Immature natural killer cell (primary cell): ENCODE measurements at regions not wholly inside any gene's neighbourhood (a gene's known extent, or its start where the extent isn't known, plus 50 kb on each side); places are given as distances from the start of the nearest gene placed in this dataset.
"Not testable (repeated sequence)": the region's sequence is repeated elsewhere in the genome, so short reads cannot be mapped to it uniquely, and the experiment has no call there.

Experiments used
- DNase-seq, 3 donors: peaks; one replicate each; pipeline ENCODE4 v3.0.0; 2022; ENCODE audit warnings: mixed read lengths in 1 of 3
- H3K27ac Mint-ChIP-seq, 6 donors: one replicate each; pipeline ENCODE4 v1.8.0; 2020; ENCODE audit warnings: mixed read lengths in 6 of 6, mild to moderate bottlenecking in 5 of 6, inconsistent platforms in 4 of 6, moderate library complexity in 3 of 6
- H3K27me3 Mint-ChIP-seq, 3 donors: one replicate each; pipeline ENCODE4 v1.8.0; 2020 to 2021; ENCODE audit warnings: low read depth in 3 of 3, mild to moderate bottlenecking in 3 of 3, mixed read lengths in 3 of 3, moderate library complexity in 3 of 3, inconsistent platforms in 1 of 3
- H3K36me3 Mint-ChIP-seq, 3 donors: one replicate each; pipeline ENCODE4 v1.8.0; 2020; ENCODE audit warnings: mixed read lengths in 3 of 3, inconsistent platforms in 2 of 3, mild to moderate bottlenecking in 2 of 3
- H3K4me1 Mint-ChIP-seq, 2 donors: one replicate each; pipeline ENCODE4 v1.8.0; 2020; ENCODE audit warnings: inconsistent platforms in 2 of 2, mild to moderate bottlenecking in 2 of 2, mixed read lengths in 2 of 2, moderate library complexity in 1 of 2
- H3K4me3 Mint-ChIP-seq, 5 donors: one replicate each; pipeline ENCODE4 v1.8.0; 2020; ENCODE audit warnings: mild to moderate bottlenecking in 5 of 5, mixed read lengths in 5 of 5, inconsistent platforms in 3 of 5, moderate library complexity in 3 of 5
- H3K9me3 Mint-ChIP-seq, 6 donors: one replicate each; pipeline ENCODE4 v1.8.0; 2020; ENCODE audit warnings: mild to moderate bottlenecking in 6 of 6, mixed read lengths in 6 of 6, inconsistent platforms in 4 of 6, moderate library complexity in 3 of 6

- no peak overlapping the region for H3K4me3 Mint-ChIP-seq
- H3K9me3 Mint-ChIP-seq = no peaks in the 10 kb centered on the region
- no peak overlapping the region for H3K27ac Mint-ChIP-seq
Observed at GRCh38 chr17:77284023-77284617, 143.4 kb downstream of the SEC14L1 start.

DNA sequence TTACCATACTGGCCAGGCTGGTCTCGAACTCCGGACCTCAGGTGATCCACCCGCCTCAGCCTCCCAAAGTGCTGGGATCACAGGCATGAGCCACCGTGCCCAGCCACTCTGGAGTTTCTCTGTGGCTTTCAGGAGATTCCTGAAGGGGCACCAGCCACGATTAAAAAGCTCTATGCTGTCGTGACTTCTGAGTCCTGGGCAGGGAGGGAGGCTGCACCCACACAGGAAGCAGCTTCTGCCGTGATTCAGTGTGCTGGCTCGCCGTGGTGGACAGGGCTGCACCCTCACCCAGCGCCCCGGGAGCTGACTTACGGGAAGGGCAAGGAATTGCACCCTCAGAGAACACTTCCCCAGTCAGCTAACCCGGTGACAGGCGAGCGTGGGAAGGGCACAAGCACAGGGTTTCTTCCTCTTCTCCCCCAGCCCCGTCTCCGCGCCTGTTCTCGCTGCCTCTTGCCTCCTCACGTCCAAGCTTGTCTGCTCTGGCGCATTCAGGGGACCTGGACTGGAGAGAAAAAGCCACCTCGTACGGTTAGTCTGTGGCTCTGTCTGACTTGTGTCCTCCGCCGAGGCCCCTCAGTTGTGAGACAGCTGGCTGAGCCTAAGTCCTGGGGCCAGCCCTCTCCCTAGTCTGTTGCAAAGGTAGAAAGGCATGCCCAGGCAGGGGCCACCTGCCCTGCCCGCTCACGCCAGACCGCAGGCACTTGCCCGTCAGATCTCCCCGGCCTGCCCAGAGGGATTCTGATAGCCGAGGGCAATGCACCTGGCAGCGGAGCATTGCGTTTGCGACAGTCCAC is 145.0 kb downstream of the SEC14L1 start:
- H3K4me1 Mint-ChIP-seq = peaks cover 9 to 10% of the 10 kb centered on the region in 2 donors
- H3K36me3 Mint-ChIP-seq = no peaks in the 10 kb centered on the region
- DNase-seq = no peak
- H3K27me3 Mint-ChIP-seq = peaks cover 10 to 17% (median 10%) of the 10 kb centered on the region in 3 donors
- no peak overlapping the region for H3K27ac Mint-ChIP-seq
- H3K9me3 Mint-ChIP-seq = no peaks in the 10 kb centered on the region
- no peak overlapping the region for H3K4me3 Mint-ChIP-seq

More at GRCh38 chr17:77284023-77284617, 143.4 kb downstream of the SEC14L1 start:
- Mint-ChIP-seq H3K27me3 (peaks cover 14 to 29% (median 20%) of the 10 kb centered on the region in 3 donors), H3K36me3 (no peaks in the 10 kb centered on the region), H3K4me1 (peaks cover 16 to 18% of the 10 kb centered on the region in 2 donors)
- no peak for DNase-seq

DNA sequence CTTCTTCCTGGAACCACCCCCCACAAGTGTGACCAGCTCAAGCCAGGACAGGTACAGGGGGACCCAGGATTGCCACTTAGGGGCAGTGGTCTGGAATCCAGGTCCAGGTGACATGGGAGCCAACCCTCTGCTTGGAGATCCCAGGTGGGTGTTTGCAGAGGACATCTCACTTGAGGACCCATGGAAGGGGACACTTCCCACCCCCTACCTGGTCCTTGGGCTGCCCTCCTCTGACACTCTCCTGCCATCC is 145.5 kb downstream of the SEC14L1 start:
- H3K27me3 Mint-ChIP-seq = peaks cover 10 to 17% (median 10%) of the 10 kb centered on the region in 3 donors
- H3K36me3 Mint-ChIP-seq = no peaks in the 10 kb centered on the region
- H3K27ac Mint-ChIP-seq = no peak overlapping the region
- no peak overlapping the region for H3K4me3 Mint-ChIP-seq
- no peaks in the 10 kb centered on the region for H3K9me3 Mint-ChIP-seq
- no peak for DNase-seq
- peaks cover 9 to 10% of the 10 kb centered on the region in 2 donors for H3K4me1 Mint-ChIP-seq

DNA sequence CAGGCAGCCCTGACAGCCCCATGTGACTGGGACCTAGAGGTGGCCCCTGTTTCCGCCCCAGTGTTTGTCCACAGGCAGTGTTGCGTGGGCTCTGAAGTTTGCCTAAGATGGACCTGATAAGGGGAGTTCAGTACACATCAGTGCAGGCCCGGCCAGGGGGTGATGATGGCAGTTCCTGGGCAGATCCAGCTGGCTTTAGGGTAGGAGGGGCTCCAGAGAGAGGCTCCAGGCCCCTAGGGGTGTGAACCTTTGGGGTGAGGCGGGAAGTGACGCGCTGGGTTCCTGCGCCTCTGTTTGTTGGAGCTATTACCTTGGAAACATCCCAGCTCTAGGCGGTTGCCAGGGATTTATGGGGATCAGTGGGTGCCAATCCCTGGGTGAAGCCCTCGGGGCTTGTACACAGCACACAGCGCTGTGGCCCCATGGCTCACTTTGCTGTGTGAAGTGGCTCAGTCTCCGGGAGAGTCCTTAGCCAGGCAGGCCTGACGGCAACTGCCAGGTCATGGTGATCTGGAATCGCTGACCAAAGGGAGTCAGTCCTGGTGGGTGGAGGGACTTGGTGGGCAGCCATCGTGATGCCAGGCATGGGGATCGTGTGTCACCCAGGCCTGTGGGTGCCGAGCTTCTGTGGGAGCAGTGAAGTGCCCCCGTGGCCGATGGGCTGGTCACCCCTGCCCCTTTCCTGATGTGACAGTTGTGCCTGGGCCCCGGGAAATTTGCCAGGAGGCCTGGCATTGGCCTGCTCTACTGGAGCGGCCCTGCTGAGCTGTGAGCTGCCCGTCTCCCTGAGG is 146.1 kb downstream of the SEC14L1 start:
- H3K27ac Mint-ChIP-seq = no peak overlapping the region

GRCh38 chr17:77287432-77288068 is 146.8 kb downstream of the SEC14L1 start:
- Mint-ChIP-seq H3K27me3 (peaks cover under 1 to 7% (median 2%) of the 10 kb centered on the region in 3 donors), H3K9me3 (no peaks in the 10 kb centered on the region), H3K36me3 (no peaks in the 10 kb centered on the region), H3K4me3 (no peak overlapping the region), H3K27ac (no peak overlapping the region), H3K4me1 (peaks cover 0 to 2% of the 10 kb centered on the region in 2 donors)
- no peak for DNase-seq

More for the DNA sequence above, 146.1 kb downstream of the SEC14L1 start:
- Mint-ChIP-seq H3K4me1 (peaks cover 7 to 8% of the 10 kb centered on the region in 2 donors), H3K36me3 (no peaks in the 10 kb centered on the region), H3K4me3 (no peak overlapping the region), H3K27me3 (peaks cover 7 to 14% (median 7%) of the 10 kb centered on the region in 3 donors), H3K9me3 (no peaks in the 10 kb centered on the region)
- no peak for DNase-seq

GRCh38 chr17:77288115-77288619 is 147.4 kb downstream of the SEC14L1 start:
- Mint-ChIP-seq H3K36me3 (no peaks in the 10 kb centered on the region), H3K9me3 (no peaks in the 10 kb centered on the region), H3K4me3 (no peak overlapping the region), H3K27ac (no peak overlapping the region), H3K4me1 (peaks cover 0 to 2% of the 10 kb centered on the region in 2 donors), H3K27me3 (peaks cover under 1 to 6% (median 2%) of the 10 kb centered on the region in 3 donors)
- DNase-seq = no peak

DNA sequence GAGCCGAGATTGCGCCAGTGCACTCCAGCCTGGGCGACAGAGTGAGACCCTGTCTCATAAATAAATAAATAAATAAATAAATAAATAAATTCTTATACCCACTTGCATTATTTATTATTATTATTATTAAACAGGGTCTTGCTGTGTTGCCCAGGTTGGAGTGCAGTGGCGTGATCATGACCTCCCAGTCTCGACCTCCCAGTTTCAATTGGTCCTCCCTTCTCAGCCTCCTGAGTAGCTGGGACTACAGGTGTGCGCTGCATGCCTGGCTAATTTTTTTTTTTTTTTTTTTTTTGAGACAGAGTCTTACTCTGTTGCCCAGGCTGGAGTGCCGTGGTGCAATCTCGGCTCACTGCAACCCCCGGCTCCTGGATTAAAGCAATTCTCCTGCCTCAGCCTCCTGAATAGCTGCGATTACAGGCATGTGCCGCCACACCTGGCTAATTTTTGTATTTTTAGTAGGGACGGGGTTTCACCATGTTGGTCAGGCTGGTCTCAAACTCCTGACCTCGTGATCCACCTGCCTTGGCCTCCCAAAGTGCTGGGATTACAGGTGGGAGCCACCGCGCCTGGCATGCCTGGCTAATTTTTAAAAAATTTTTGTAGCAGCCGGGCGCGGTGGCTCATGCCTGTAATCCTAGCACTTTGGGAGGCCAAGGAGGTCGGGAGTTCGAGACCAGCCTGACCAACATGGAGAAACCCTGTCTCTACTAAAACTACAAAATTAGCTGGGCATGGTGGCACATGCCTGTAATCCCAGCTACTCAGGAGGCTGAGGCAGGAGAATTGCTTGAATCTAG is 150.2 kb downstream of the SEC14L1 start:
- H3K4me1 Mint-ChIP-seq, DNase-seq, H3K27ac Mint-ChIP-seq, H3K27me3 Mint-ChIP-seq, H3K4me3 Mint-ChIP-seq, H3K36me3 Mint-ChIP-seq, H3K9me3 Mint-ChIP-seq: not testable (repeated sequence)

- DNase-seq = no peak
- no peak overlapping the region for H3K4me3 Mint-ChIP-seq
- no peaks in the 10 kb centered on the region for H3K4me1 Mint-ChIP-seq
- H3K9me3 Mint-ChIP-seq = peaks cover 0 to 1% (median 0%) of the 10 kb centered on the region in 6 donors
- H3K27ac Mint-ChIP-seq = no peak overlapping the region
- H3K36me3 Mint-ChIP-seq = no peaks in the 10 kb centered on the region
- peaks cover 0 to 6% (median 5%) of the 10 kb centered on the region in 3 donors for H3K27me3 Mint-ChIP-seq
Observed at GRCh38 chr17:77291591-77292386, 151.0 kb downstream of the SEC14L1 start.

GRCh38 chr17:77294761-77295160 is 154.0 kb downstream of the SEC14L1 start:
- peaks cover 0 to 1% (median 0%) of the 10 kb centered on the region in 6 donors for H3K9me3 Mint-ChIP-seq
- H3K4me3 Mint-ChIP-seq = no peak overlapping the region
- no peak overlapping the region for H3K27ac Mint-ChIP-seq
- DNase-seq = no peak
- no peaks in the 10 kb centered on the region for H3K4me1 Mint-ChIP-seq
- H3K36me3 Mint-ChIP-seq = no peaks in the 10 kb centered on the region
- peaks cover 0 to 6% (median 5%) of the 10 kb centered on the region in 3 donors for H3K27me3 Mint-ChIP-seq

DNA sequence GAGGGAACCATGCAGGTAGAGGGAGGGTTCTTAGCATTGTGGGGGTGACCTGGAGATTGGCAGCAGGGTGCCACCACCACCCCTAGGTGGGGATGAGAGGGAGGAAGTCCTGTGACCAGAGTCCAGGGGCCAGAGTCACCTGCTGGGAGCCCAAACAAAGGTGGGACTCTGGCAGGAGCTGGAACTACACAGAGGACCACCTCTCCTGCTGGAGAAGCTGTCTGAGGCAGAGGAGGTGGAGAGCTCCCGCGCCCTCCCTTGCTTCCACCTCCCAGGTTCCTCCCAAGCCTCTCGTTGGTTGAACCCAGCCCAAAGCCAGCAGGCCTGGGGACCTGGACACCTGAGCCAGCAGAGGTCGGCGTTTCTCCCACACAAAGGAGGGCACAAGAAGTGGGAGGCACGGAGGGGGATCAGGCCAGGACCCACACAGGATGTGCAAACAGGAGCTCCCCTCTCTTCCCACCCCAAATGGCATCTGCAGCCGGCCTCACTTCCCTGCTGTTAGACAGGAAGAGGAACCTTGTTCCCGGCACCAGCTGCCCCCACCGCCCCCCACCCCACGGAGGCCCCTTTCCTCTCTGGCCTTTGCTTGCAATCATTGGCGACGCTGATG is 154.6 kb downstream of the SEC14L1 start:
- H3K4me1 Mint-ChIP-seq = no peaks in the 10 kb centered on the region
- no peak for DNase-seq
- no peak overlapping the region for H3K27ac Mint-ChIP-seq
- peaks cover 0 to 1% (median 0%) of the 10 kb centered on the region in 6 donors for H3K9me3 Mint-ChIP-seq
- H3K27me3 Mint-ChIP-seq = peaks cover 0 to 6% (median 5%) of the 10 kb centered on the region in 3 donors
- H3K4me3 Mint-ChIP-seq = no peak overlapping the region
- H3K36me3 Mint-ChIP-seq = no peaks in the 10 kb centered on the region

DNA sequence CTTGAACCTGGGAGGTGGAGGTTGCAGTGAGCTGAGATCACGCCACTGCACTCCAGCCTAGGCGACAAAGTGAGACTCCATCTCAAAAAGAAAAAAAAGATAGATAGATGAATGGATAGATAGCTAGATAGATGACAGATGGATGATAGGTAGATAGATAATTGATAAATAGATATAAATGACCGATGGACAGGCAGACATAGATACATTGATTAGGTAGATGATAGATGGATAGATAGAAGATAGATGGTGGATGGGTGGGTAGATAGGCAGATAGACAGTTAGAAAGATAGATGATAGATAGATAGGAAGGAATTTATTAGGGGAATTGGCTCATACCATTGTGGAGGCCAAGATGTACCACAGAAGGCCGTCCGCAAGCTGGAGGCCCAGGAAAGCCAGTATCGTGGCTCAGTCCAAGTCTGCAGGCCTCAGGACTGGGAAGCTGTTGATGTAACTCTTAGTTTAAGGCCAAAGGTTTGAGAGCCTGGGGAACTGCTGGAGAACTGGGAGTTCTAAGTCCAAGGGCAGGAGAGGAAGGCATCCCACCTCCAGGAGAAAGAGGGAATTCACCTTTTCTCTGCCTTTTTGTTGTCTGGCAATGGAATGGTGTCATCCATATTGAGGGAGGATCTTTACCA is 156.1 kb downstream of the SEC14L1 start:
- Mint-ChIP-seq H3K4me1 (no peaks in the 10 kb centered on the region), H3K36me3 (no peaks in the 10 kb centered on the region), H3K27me3 (peaks cover 0 to 6% (median 5%) of the 10 kb centered on the region in 3 donors), H3K27ac (no peak overlapping the region), H3K9me3 (peaks cover 0 to 1% (median 0%) of the 10 kb centered on the region in 6 donors), H3K4me3 (no peak overlapping the region)
- no peak for DNase-seq
